K562 (cell line): ENCODE measurements at regions not wholly inside any gene's neighbourhood (a gene's known extent, or its start where the extent isn't known, plus 50 kb on each side); places are given as distances from the start of the nearest gene placed in this dataset.

Experiments
- ATAC-seq: fragments of 200-7000 bp; cut with Tn5 transposase; 3 replicates; pipeline ENCODE4 v1.9.1; 2020; ENCODE audit warnings: moderate library complexity
- BruUV-seq: library from RNA; stranded (reverse); fragments of 400-500 nt; replicated peaks from 2 replicates; lab custom pipeline; 2021; lab: Mats Ljungman, UMichigan
- CTCF ChIA-PET: fragments of 300-600 bp; formaldehyde crosslinking; extraction: SDS; loops from one replicate; lab custom pipeline; 2021; ENCODE audit warnings: low intra/inter-chr PET ratio; lab: Yijun Ruan, JAX
- POLR2A ChIA-PET: fragments of 300-600, 350-650 bp; sonication (Branson Sonifier 250); formaldehyde crosslinking; extraction: SDS; loops from one replicate; lab custom pipeline; 2021; ENCODE audit warnings: antibody characterized with exemption, inconsistent platforms; lab: Yijun Ruan, JAX
- DNase-seq, 4 experiments: peaks; one replicate each; pipeline versions ENCODE4 v3.0.0 to v3.0.0-alpha.2; 2011 to 2018; ENCODE audit warnings: low spot score in 3 of 4, mixed read lengths in 3 of 4; ENCODE audit errors: extremely low read depth in 1 of 4
- FAIRE-seq: peaks from 2 replicates; lab custom pipeline; 2011; peaks lifted over from hg19 to GRCh38; lab: Jason Lieb, UNC
- H2AFZ ChIP-seq: 2 replicates; pipeline ENCODE4 v1.6.0; 2011; ENCODE audit warnings: low read depth, low read length, control low read depth, inconsistent platforms
- H3K27ac ChIP-seq: fragments of 200-600 bp; 3 replicates; pipeline ENCODE4 v1.8.0; 2011; ENCODE audit warnings: low read depth, mild to moderate bottlenecking, control low read depth, inconsistent platforms, low read length, moderate library complexity, mixed read lengths; ENCODE audit errors: extremely low read depth
- H3K27me3 ChIP-seq, 2 experiments: fragments of 300-600 bp in 1 of 2; 2 replicates in 1 of 2; 3 replicates in 1 of 2; pipeline versions ENCODE4 v1.6.0 to v1.8.0; 2011; ENCODE audit warnings: inconsistent platforms in 2 of 2, low read length in 2 of 2, mild to moderate bottlenecking in 1 of 2, mixed read lengths in 1 of 2, moderate library complexity in 1 of 2; ENCODE audit not compliant: control insufficient read depth in 2 of 2, insufficient read depth in 2 of 2
- H3K36me3 ChIP-seq: fragments of 300-600 bp; 3 replicates; pipeline ENCODE4 v1.8.0; 2011; ENCODE audit warnings: mild to moderate bottlenecking, low read length, inconsistent platforms; ENCODE audit not compliant: control insufficient read depth, insufficient read depth
- H3K4me1 ChIP-seq, 2 experiments: fragments of 200-600 bp in 1 of 2; replicated peaks in 1 of 2; 2 replicates in 1 of 2; 3 replicates in 1 of 2; pipeline versions ENCODE4 v1.5.1 to v1.8.0; 2011; ENCODE audit warnings: inconsistent platforms in 2 of 2, low read length in 2 of 2, mild to moderate bottlenecking in 1 of 2, mixed read lengths in 1 of 2, moderate library complexity in 1 of 2; ENCODE audit not compliant: control insufficient read depth in 2 of 2, insufficient read depth in 2 of 2
- H3K4me2 ChIP-seq: 2 replicates; pipeline ENCODE4 v1.6.1; 2011; ENCODE audit warnings: low read length, control low read depth, inconsistent platforms, mixed read lengths; ENCODE audit not compliant: insufficient read depth
- H3K4me3 ChIP-seq: fragments of 200-600 bp; sonication (generic), shearing (Covaris generic); 2 replicates; pipeline ENCODE4 v1.5.1; 2016; ENCODE audit warnings: control low read depth, inconsistent platforms
- H3K79me2 ChIP-seq: fragments of 200-600 bp; 3 replicates; pipeline ENCODE4 v1.8.0; 2011; ENCODE audit warnings: low read length, inconsistent platforms; ENCODE audit not compliant: control insufficient read depth, insufficient read depth
- H3K9ac ChIP-seq, 2 experiments: 2 replicates each; pipeline versions ENCODE4 v1.6.0 to v1.6.1; 2011; ENCODE audit warnings: low read depth in 2 of 2, low read length in 2 of 2, control low read depth in 1 of 2, inconsistent platforms in 1 of 2, mild to moderate bottlenecking in 1 of 2, mixed read lengths in 1 of 2; ENCODE audit not compliant: insufficient read depth in 1 of 2
- H3K9me1 ChIP-seq: one replicate; pipeline ENCODE4 v1.6.0; 2011; ENCODE audit warnings: inconsistent platforms, mild to moderate bottlenecking, low read length, moderate library complexity; ENCODE audit not compliant: control insufficient read depth, insufficient read depth
- H3K9me3 ChIP-seq: replicated peaks from 2 replicates; pipeline ENCODE4 v1.5.1; 2011; ENCODE audit warnings: low read depth, low read length, inconsistent platforms; ENCODE audit not compliant: control insufficient read depth, insufficient read depth
- H4K20me1 ChIP-seq: replicated peaks from 2 replicates; pipeline ENCODE4 v1.6.1; 2011; ENCODE audit warnings: low read length, inconsistent platforms, mixed read lengths; ENCODE audit not compliant: control insufficient read depth, insufficient read depth
- ARHGAP35 ChIP-seq: fragments of 450-650 bp; IDR thresholded peaks from 2 replicates; pipeline ENCODE4 v1.6.1; 2018; ENCODE audit not compliant: partially characterized antibody
- GTF3C2 ChIP-seq: IDR thresholded peaks from 3 replicates; pipeline ENCODE4 v1.6.1; 2011; ENCODE audit warnings: borderline replicate concordance, mild to moderate bottlenecking, moderate library complexity; ENCODE audit not compliant: insufficient read length; ENCODE audit errors: extremely low read depth
- PRPF4 ChIP-seq: fragments of 200-400 bp; formaldehyde crosslinking; IDR thresholded peaks from one replicate; pipeline ENCODE4 v1.6.1; 2017; ENCODE audit warnings: low read length, low read depth, mild to moderate bottlenecking; ENCODE audit not compliant: insufficient read depth, poor library complexity, severe bottlenecking
- TEAD2 ChIP-seq: fragments of 450-650 bp; IDR thresholded peaks from 2 replicates; pipeline ENCODE4 v1.6.1; 2016; ENCODE audit warnings: missing genetic modification characterization, control low read depth, missing compliant biosample characterization
- THAP12 ChIP-seq: fragments of 250-450 bp; sonication (Bioruptor Pico); IDR thresholded peaks from 2 replicates; pipeline ENCODE4 v1.9.0; 2021; ENCODE audit warnings: mild to moderate bottlenecking, inconsistent platforms
- TSC22D4 ChIP-seq: fragments of 450-650 bp; IDR thresholded peaks from 2 replicates; pipeline ENCODE4 v1.6.1; 2016; ENCODE audit warnings: missing genetic modification characterization, missing biosample characterization, control low read depth
- ZNF217 ChIP-seq: sonication (generic); formaldehyde crosslinking; IDR thresholded peaks from 2 replicates; pipeline ENCODE4 v1.8.0; 2022; ENCODE audit warnings: mild to moderate bottlenecking, missing genetic modification reagents
- ZNF23 ChIP-seq: fragments of 250-450 bp; sonication (Bioruptor Pico); IDR thresholded peaks from 2 replicates; pipeline ENCODE4 v1.4.0; 2020; ENCODE audit warnings: mild to moderate bottlenecking
- in situ Hi-C: fragments of 300-500 bp; cut with MboI; formaldehyde crosslinking; loops from 4 replicates; pipeline ENCODE4 v1.15.0; 2018; ENCODE audit warnings: inconsistent platforms, mixed read lengths
- intact Hi-C: fragments of 100-400 bp; cut with micrococcal nuclease; formaldehyde crosslinking; loops from 2 replicates; pipeline ENCODE4 v1.14.2; 2022

GRCh38 chr13:84443463-84443862, 561.2 kb upstream of the SLITRK1 start:
- Histone ChIP-seq H3K4me1 (no peaks in the 10 kb centered on the region), H3K4me2 (no peak overlapping the region), H3K79me2 (no peaks in the 10 kb centered on the region), H3K9ac (no peak overlapping the region), H4K20me1 (no peaks in the 10 kb centered on the region), H3K36me3 (no peaks in the 10 kb centered on the region), H3K27me3 (no peaks in the 10 kb centered on the region), H3K9me3 (no peaks in the 10 kb centered on the region), H3K27ac (no peak overlapping the region), H2AFZ (no peak overlapping the region), H3K9me1 (no peaks in the 10 kb centered on the region), H3K4me3 (no peak overlapping the region)
- in situ Hi-C loops (no loop called here), intact Hi-C loops (no loop called here)
- no peak for ATAC-seq
- ChIA-PET POLR2A (no interaction called here), CTCF (no interaction called here)
- FAIRE-seq = no peak
- no TSS peak for BruUV-seq
- no peak for TF ChIP-seq TEAD2 (tag)
- no peak for TF ChIP-seq GTF3C2
- no peak for TF ChIP-seq ZNF217
- TF ChIP-seq THAP12 (CRISPR knock-in tag) = no peak
- no peak for TF ChIP-seq PRPF4
- no peak for TF ChIP-seq ARHGAP35
- TF ChIP-seq ZNF23 (CRISPR knock-in tag) = no peak
- no peak for TF ChIP-seq TSC22D4 (tag)
- TF ChIP-seq, all 486 proteins: peak for 0
- DNase-seq = no peak
